Ishikawa (cell line): ENCODE measurements at regions not wholly inside any gene's neighbourhood (a gene's known extent, or its start where the extent isn't known, plus 50 kb on each side); places are given as distances from the start of the nearest gene placed in this dataset.

Experiments used
- EP300 ChIP-seq: IDR thresholded peaks from 2 replicates; pipeline ENCODE4 v1.6.1; 2012; ENCODE audit warnings: borderline replicate concordance
- FOXM1 ChIP-seq: IDR thresholded peaks from 2 replicates; pipeline ENCODE4 v1.6.1; 2012; ENCODE audit warnings: low read depth, borderline replicate concordance
- RAD21 ChIP-seq: IDR thresholded peaks from 2 replicates; pipeline ENCODE4 v1.6.1; 2012; ENCODE audit warnings: low read depth

DNA sequence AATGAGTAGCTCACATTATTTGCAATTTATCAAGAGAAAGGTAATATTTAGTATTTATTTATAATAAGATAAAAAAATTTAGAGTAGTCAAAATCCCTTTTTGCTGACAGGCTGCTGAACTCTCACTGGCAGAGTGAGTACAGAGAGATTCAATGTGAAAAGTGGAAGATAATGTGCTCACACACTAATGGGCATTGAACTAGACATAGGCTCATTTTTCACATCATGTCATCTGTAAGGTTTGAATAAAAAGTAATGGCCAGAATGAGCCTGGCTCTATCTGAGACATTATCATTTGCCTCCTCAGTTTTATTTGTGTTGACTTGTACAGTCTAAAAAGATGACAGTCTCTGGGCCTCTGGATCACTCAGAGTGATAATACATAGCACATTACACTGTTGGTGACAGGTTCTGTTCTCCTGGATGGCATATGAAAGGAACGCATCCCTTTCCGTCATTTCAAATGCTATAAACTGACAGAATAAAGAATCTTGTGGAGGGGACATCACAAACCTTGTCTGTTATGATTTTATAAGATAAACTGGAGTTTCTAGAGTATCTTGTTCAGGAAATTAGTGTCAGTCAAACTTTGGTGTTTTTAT lies 812.9 kb downstream of the NR4A2 start:
- TF ChIP-seq RAD21 (no peak), FOXM1 (no peak), EP300 (no peak)
